ENCODE measurements at regions not wholly inside any gene's neighbourhood (a gene's known extent, or its start where the extent isn't known, plus 50 kb on each side); places are given as distances from the start of the nearest gene placed in this dataset.

- no peak for TF ChIP-seq EZH2phosphoT487 (IDR thresholded peaks at IDR 0.05; ENCODE audit: borderline replicate concordance, low read length)
- TF ChIP-seq, protein P1, sequence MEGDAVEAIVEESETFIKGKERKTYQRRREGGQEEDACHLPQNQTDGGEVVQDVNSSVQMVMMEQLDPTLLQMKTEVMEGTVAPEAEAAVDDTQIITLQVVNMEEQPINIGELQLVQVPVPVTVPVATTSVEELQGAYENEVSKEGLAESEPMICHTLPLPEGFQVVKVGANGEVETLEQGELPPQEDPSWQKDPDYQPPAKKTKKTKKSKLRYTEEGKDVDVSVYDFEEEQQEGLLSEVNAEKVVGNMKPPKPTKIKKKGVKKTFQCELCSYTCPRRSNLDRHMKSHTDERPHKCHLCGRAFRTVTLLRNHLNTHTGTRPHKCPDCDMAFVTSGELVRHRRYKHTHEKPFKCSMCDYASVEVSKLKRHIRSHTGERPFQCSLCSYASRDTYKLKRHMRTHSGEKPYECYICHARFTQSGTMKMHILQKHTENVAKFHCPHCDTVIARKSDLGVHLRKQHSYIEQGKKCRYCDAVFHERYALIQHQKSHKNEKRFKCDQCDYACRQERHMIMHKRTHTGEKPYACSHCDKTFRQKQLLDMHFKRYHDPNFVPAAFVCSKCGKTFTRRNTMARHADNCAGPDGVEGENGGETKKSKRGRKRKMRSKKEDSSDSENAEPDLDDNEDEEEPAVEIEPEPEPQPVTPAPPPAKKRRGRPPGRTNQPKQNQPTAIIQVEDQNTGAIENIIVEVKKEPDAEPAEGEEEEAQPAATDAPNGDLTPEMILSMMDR (conservative IDR thresholded peaks at IDR 0.05; ENCODE audit: low read depth, low read length), result no peak
- TF ChIP-seq EZH2 (IDR thresholded peaks at IDR 0.05; ENCODE audit: low read length, unreplicated experiment), result no peak
These were observed 116.7 kb downstream of the IRX5 start for GRCh38 chr16:55047331-55047730.
